Peyer's patch (tissue), 4 donors: ENCODE measurements at regions not wholly inside any gene's neighbourhood (a gene's known extent, or its start where the extent isn't known, plus 50 kb on each side); places are given as distances from the start of the nearest gene placed in this dataset.
"Not testable (repeated sequence)": the region's sequence is repeated elsewhere in the genome, so short reads cannot be mapped to it uniquely, and the experiment has no call there.

Source experiments
- POLR2A ChIP-seq, 2 donors: fragments of 450-650 bp; IDR thresholded peaks; one replicate each; pipeline ENCODE4 v1.5.1; 2017; ENCODE audit warnings: antibody characterized with exemption in 2 of 2, mild to moderate bottlenecking in 2 of 2, moderate library complexity in 2 of 2
- TF ChIP-seq, protein P1 (sequence below), 6 experiments: fragments of 450-650 bp in 4 of 6; fragments of 200-600 bp in 2 of 6; sonication (generic) in 1 of 6; IDR thresholded peaks; one replicate each; pipeline ENCODE4 v1.5.1; 2017 to 2019; ENCODE audit warnings: antibody characterized with exemption in 6 of 6, mild to moderate bottlenecking in 3 of 6, moderate library complexity in 1 of 6

DNA sequence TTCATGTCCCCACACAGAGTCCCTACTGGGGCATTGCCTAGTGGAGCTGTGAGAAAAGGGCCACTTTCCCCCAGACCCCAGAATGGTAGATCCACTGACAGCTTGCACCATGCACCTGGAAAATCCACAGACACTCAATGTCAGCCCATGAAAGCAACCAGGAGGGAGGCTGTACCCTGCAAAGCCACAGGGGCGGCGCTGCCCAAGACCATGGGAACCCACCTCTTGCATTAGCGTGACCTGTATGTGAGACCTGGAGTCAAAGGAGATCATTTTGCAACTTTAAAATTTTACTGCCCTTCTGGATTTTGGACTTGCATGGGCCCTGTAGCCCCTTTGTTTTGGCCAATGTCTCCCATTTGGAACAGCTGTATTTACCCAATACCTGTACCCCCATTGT, 236.5 kb upstream of the IRS4 start:
- TF ChIP-seq, protein P1, sequence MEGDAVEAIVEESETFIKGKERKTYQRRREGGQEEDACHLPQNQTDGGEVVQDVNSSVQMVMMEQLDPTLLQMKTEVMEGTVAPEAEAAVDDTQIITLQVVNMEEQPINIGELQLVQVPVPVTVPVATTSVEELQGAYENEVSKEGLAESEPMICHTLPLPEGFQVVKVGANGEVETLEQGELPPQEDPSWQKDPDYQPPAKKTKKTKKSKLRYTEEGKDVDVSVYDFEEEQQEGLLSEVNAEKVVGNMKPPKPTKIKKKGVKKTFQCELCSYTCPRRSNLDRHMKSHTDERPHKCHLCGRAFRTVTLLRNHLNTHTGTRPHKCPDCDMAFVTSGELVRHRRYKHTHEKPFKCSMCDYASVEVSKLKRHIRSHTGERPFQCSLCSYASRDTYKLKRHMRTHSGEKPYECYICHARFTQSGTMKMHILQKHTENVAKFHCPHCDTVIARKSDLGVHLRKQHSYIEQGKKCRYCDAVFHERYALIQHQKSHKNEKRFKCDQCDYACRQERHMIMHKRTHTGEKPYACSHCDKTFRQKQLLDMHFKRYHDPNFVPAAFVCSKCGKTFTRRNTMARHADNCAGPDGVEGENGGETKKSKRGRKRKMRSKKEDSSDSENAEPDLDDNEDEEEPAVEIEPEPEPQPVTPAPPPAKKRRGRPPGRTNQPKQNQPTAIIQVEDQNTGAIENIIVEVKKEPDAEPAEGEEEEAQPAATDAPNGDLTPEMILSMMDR (IDR thresholded peaks at IDR 0.05): not testable (repeated sequence)
- TF ChIP-seq POLR2A (IDR thresholded peaks at IDR 0.05): not testable (repeated sequence)
